SKM-1 treated with dmso at 0.1 percent for 144 hours (cell line): ENCODE measurements at regions not wholly inside any gene's neighbourhood (a gene's known extent, or its start where the extent isn't known, plus 50 kb on each side); places are given as distances from the start of the nearest gene placed in this dataset.

Experiments
- DNase-seq: peaks from one replicate; lab custom pipeline; 2025; ENCODE audit not compliant: unreplicated experiment; lab: John Stamatoyannopoulos, UW

GRCh38 chr22:44403166-44403565 lies 90.4 kb upstream of the SHISAL1 start:
- DNase-seq: no peak

- no peak for DNase-seq
These were observed 89.7 kb upstream of the SHISAL1 start for GRCh38 chr22:44402196-44403111.

DNA sequence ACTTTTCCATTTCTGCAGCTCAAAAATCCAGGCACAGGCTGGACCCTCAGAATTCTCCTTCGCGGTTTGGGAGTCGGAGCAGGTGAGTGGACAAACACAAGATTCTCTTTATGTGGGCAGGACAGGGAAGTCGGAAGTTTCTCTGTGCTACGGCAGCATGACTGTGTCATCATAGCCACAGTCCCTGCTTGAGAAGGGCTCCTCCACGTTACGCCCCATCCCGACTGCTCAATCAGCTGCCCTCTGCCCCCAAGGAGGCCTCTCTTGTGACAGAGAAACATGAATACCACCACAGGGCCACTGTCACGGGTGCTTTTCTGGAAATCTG lies 89.0 kb upstream of the SHISAL1 start:
- no peak for DNase-seq

GRCh38 chr22:44400763-44401060 lies 88.0 kb upstream of the SHISAL1 start:
- DNase-seq: no peak

DNA sequence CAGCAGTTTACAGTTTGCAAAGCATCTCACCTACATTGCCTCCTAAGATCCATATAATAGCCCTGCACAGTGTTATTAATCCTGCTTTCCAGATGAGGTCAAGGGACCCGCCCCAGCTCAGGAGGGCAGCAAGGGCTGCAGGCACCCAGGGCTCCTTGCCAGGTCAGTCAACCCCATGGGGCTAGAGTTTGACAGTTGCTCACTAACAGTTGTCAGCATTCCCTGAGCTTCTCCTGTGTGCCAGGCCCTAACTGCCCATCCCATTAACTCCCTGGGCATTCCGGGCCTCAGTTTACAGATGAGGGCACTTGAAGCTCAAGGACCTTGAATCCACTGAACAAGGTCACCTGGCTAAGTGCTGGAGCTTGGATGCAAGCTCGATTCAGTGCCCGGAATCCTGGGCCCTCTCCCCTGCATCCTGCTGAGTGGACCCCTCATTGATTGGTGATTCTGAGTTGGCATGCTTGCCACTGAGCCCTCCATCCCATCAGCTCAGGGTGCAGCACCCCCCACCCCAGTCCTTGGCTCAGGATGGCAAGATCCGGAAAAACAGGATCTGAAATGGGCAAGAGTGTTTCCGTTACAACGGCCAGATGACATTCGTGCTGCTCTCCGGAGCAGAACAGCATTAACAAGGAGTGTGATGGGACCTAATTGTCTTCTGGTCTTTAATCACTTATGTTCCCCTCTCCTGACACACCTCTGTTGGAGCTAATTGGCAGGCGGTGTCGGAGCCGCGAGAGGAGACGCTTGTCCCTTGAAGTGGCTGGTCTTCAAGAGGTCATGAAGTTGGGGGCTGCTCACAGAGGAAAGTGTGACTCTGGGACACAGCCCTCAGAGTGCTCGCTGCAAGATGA lies 87.4 kb upstream of the SHISAL1 start:
- DNase-seq: no peak

DNA sequence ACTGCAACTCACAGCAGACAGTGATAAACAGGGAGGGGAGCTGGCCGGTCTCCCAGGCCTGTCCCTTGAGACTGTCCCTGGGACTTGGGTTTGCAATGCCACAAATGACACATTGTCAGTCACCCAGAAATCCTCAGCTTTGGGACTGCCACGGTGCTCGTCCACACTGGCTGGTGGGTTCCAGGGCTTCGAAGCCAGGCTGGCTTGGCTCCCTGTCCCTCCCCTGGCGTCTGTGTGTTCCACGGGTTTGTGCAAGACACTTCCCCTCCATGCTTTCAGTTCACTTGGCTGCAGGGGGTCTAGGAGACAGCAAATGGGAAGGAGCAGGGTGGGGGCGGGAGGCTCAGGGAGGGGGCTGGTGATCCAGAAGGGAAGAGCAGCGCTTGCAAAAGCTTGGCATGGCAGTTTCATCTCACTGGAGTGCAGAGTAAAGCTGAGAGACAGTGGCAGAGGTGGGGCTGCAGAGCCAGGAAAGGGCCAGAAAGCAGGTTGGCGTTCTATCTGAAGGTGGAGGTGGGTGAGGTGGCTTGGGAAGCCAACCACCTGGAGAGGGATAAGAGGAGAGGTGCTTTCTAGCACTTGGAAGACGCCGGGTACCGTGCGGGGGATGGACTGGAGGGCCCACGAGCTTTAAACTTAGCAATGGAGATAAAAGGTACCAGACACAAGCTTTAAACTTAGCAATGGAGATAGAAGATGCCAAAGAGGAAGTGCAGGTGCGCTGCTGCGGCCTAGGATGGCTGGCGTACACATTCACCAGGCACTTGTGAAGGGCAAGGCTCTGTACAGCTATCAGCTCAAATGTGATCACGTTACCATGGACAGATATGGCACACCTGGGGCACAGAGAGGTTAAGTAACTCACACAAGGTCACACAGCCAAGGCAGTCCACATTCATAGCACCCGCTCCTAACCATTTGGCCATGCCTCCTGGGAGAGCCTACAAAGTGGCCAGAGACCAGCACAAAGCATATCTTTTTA lies 86.4 kb upstream of the SHISAL1 start:
- no peak for DNase-seq

- DNase-seq: no peak
These were observed 84.3 kb upstream of the SHISAL1 start for GRCh38 chr22:44396727-44397722.

- no peak for DNase-seq
These were observed 83.4 kb upstream of the SHISAL1 start for GRCh38 chr22:44396021-44396726.

- DNase-seq: no peak
These were observed 82.6 kb upstream of the SHISAL1 start for GRCh38 chr22:44395118-44396005.

DNA sequence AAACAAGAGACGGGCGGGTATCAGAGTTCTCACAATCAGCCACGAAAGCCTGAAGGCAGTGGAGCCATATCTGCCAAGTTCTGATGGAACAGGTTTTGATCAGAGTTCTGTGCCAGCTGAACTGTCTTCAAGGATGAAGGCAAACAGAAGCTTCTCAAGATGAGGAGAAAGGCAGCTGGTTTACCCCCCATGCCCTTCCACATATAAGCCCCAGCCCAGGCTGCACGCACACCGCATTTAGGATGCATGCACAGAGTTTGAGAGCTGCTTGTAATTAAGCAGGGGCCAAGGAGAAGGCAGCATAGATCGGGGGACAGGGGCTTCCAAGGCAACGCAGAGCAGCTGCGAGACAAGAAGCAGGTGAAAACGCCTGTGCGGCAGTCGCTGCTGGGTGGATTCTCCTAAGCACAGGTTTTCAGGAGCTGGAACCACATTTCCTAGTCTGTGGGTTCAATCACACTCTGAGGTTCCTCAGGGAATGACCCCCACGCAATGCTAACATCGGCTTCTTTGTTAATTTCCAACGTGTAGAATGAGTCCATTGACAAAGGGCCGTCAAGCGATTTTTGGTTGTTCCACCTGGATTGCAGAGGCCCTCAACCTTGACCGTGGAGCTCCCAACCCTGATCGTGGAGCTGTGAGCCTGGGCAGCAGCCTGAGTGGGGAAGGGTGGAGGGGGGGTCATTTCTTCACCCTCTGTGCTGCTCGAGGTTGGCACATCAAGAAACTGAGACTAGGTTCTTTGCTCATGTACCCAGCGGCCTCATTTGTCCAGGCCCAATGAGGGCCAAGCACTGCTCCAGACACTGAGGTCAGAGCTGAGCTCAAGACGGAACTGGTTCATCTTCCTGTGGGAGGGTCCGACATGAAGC lies 81.7 kb upstream of the SHISAL1 start:
- no peak for DNase-seq

DNA sequence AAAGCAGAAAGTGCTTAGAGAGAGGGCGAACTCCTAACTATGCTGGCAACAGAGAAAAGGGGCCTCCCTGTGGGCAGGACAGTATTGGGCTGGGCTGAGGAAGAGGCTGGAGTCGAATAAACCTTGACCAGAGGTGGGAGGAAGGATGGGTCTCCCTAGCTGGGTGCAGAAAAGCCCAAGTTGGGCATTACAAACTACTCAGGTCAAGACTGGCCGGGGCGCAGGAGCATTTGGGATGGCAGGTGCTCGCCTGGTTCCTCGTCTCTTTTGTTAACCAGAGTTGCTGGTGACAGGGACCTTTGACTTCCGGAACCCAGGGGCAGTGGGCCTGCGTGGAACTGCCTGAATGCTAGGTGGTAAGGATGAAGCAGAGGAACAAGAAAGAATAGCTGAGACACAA lies 80.3 kb upstream of the SHISAL1 start:
- DNase-seq: no peak

- DNase-seq: no peak
These were observed 79.7 kb upstream of the SHISAL1 start for GRCh38 chr22:44392446-44392921.

DNA sequence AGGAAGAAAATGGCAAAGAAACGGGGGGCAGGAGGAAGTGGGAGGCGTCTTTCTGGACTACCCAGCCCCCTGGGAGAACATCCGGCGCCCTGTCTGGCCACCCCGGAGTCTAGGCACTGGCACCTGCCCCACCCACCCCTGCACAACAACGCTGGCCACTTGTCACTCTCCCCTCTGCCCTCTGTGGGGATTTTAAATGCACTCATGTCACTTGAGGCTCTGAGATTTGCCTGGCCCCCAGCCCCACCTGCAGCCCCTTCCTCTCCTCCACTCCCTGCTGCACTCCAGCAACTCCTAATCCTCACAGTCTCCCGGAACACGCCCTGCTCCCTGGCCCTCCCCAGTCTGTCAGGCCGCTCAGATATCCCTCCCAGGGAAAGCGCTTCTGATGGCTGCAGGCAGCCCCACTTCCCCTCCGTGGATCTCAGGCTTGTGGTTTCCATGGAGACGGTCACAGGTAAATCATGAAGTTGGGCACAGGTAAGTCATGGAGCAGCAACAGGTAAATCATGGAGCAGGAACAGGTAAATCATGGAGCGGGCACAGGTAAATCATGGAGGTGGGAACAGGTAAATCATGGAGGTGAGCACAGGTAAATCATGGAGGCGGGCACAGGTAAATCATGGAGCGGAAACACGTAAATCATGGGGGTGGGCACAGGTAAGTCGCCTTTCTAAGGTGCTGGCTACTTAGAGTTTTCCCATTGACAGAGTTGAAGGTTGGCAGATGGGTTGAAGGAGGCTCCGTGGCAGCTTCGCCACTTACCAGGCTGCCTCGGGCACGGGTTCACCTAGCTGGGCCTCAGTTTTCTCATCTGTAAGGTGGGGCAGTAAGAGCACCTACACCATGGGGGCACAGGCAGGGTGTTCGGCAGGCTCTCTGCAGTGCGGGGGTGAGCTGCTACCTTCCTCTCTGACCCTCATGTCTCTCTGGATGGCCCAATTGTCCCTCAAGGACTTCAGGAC lies 79.0 kb upstream of the SHISAL1 start:
- DNase-seq: no peak

DNA sequence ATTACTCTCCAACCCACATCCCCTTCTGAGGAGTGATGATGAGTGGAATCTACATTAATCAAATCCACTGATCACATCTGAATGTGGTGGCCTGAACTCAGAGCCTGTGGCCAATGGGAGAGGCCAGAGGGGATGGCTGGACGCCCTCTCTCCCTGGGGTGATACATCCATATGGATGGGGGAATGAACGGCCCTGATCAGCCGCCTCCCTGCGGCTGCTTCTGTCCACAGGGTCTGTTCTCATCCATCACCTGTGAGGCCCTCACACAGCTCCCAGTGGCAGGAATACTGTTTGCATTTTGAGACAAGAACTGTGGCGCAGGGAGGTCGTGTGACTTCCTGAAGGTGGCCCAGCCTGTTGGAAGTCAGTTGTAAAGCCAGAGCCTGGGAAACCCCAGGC lies 78.3 kb upstream of the SHISAL1 start:
- DNase-seq: no peak

DNA sequence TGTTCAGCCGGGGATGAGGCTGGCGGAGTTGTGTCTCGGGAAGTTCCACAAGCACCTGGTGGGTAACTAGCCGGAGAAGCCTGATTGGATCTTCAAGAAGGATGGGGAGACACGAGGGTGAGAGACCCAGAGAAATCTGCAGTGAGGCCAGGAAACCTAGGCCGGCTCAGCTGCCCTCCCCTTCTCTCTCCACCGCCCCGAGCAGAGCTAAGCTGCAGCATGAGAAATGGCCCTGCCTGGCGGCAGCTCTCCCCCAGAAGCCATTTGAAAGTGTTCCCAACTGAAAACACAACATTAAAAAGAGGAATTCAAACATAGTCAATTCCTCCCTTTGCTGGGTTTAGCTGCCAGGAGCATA lies 77.8 kb upstream of the SHISAL1 start:
- no peak for DNase-seq

DNA sequence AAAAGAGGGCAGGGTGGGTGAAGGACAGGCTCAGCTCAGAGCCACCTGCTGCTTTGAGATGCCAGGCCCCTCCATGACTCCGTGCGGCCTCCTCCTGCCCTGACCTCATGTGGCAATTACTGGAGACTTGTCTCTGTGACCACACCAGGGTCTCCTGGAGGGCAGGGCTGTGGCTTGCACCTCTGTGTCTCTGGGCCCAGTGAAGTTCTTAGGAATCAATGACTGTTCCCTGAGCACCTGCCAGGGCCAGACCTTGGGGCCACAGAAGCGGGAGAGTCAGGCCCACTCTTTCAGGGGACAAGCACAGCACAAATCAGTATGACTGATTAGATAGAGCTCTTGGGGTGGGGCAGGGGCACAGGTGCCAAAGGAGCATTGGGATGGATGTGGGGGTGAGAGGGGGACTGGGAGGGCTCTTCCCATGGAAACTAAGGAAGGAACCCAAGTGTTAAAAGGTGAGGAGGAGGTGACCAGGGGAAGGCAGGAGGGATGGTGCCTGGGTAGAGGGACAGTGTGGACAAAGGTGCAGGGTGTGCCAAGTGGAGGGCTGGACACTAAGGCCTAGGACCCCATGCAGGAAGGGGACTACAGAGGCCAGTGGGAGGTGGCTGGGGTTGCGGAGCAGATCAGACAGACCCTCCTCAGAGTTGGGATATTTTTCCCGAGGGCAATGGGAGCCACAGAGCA lies 77.3 kb upstream of the SHISAL1 start:
- no peak for DNase-seq
